Skin of body (tissue), 1 donor: ENCODE measurements at regions not wholly inside any gene's neighbourhood (a gene's known extent, or its start where the extent isn't known, plus 50 kb on each side); places are given as distances from the start of the nearest gene placed in this dataset.

Experiments
- DNase-seq: peaks from one replicate; lab custom pipeline; 2025; lab: John Stamatoyannopoulos, UW

- no peak for DNase-seq
Measured at GRCh38 chr20:8073024-8073832, 53.7 kb upstream of the TMX4 start.

- DNase-seq: no peak
Measured at GRCh38 chr20:8074931-8075330, 55.4 kb upstream of the TMX4 start.

GRCh38 chr20:8076306-8077136, 55.5 kb upstream of the PLCB1 start:
- no peak for DNase-seq

GRCh38 chr20:8077137-8077466, 55.0 kb upstream of the PLCB1 start:
- peak; percentile 34 for DNase-seq

GRCh38 chr20:8078528-8078914, 53.5 kb upstream of the PLCB1 start:
- no peak for DNase-seq

GRCh38 chr20:8079976-8080375, 52.1 kb upstream of the PLCB1 start:
- DNase-seq: no peak

- DNase-seq: no peak
Measured at GRCh38 chr20:8082025-8082424, 50.0 kb upstream of the PLCB1 start.
